B cell (primary cell): ENCODE measurements at regions not wholly inside any gene's neighbourhood (a gene's known extent, or its start where the extent isn't known, plus 50 kb on each side); places are given as distances from the start of the nearest gene placed in this dataset.

Source experiments
- ATAC-seq: fragments of 200-7000 bp; cut with Tn5 transposase; one replicate; pipeline ENCODE4 v1.10.0; 2021; ENCODE audit warnings: low read depth, mild to moderate bottlenecking, moderate number of reproducible peaks, moderate library complexity
- CTCF ChIA-PET: fragments of 350-600 bp; sonication (Branson Sonifier 250); formaldehyde crosslinking; loops from one replicate; lab custom pipeline; 2021; ENCODE audit warnings: antibody characterized with exemption, inconsistent platforms; lab: Charles Lee
- POLR2A ChIA-PET: fragments of 350-600 bp; sonication (Branson Sonifier 250); formaldehyde crosslinking; loops from one replicate; lab custom pipeline; 2021; ENCODE audit warnings: antibody characterized with exemption; lab: Charles Lee
- DNase-seq: peaks from one replicate; pipeline ENCODE4 v3.0.0; 2013
- H2AFZ ChIP-seq: 2 replicates; pipeline ENCODE4 v1.6.1; 2012; ENCODE audit warnings: mild to moderate bottlenecking, low read depth, low read length; ENCODE audit not compliant: insufficient read depth, poor library complexity, severe bottlenecking
- H3K27ac ChIP-seq, 2 donors: 1 replicate in 1 of 2; 2 replicates in 1 of 2; pipeline ENCODE4 v1.5.1; 2012 to 2013; ENCODE audit warnings: low read length in 2 of 2, mild to moderate bottlenecking in 2 of 2, moderate library complexity in 1 of 2
- H3K27me3 ChIP-seq, 4 experiments: fragments of 200-600 bp in 1 of 4; sonication (generic) in 1 of 4; replicated peaks in 1 of 4; 1 replicate in 2 of 4; 2 replicates in 2 of 4; pipeline versions ENCODE4 v1.6.1 to v1.7.0; 2013 to 2016; ENCODE audit warnings: low read length in 3 of 4, mild to moderate bottlenecking in 2 of 4, mixed read lengths in 1 of 4, moderate library complexity in 1 of 4; ENCODE audit not compliant: insufficient read depth in 4 of 4, control insufficient read depth in 3 of 4; ENCODE audit errors: control extremely low read depth in 1 of 4
- H3K36me3 ChIP-seq, 2 experiments: replicated peaks in 1 of 2; 1 replicate in 1 of 2; 2 replicates in 1 of 2; pipeline versions ENCODE4 v1.6.1 to v1.7.1; 2013; ENCODE audit warnings: low read length in 1 of 2; ENCODE audit not compliant: insufficient read depth in 2 of 2, control insufficient read depth in 1 of 2; ENCODE audit errors: control extremely low read depth in 1 of 2, extremely low read depth in 1 of 2
- H3K4me1 ChIP-seq, 2 donors: fragments of 200-600 bp in 1 of 2; sonication (generic) in 1 of 2; 1 replicate in 1 of 2; 2 replicates in 1 of 2; pipeline versions ENCODE4 v1.5.1 to v1.6.1; 2013 to 2017; ENCODE audit warnings: low read length in 2 of 2; ENCODE audit not compliant: control insufficient read depth in 2 of 2, insufficient read depth in 2 of 2
- H3K4me2 ChIP-seq: replicated peaks from 2 replicates; pipeline ENCODE3; 2012; ENCODE audit warnings: mild to moderate bottlenecking, low read depth, low read length; ENCODE audit not compliant: poor library complexity, severe bottlenecking
- H3K4me3 ChIP-seq, 5 experiments: fragments of 200-600 bp in 1 of 5; sonication (generic) in 1 of 5; 1 replicate in 3 of 5; 2 replicates in 2 of 5; pipeline versions ENCODE4 v1.5.1 to v1.7.0; 2011 to 2016; ENCODE audit warnings: low read length in 4 of 5, mild to moderate bottlenecking in 4 of 5, low read depth in 2 of 5, control low read depth in 1 of 5, moderate library complexity in 1 of 5; ENCODE audit not compliant: insufficient read depth in 1 of 5; ENCODE audit errors: control extremely low read depth in 1 of 5, extremely low read depth in 1 of 5
- H3K79me2 ChIP-seq: fragments of 200-600 bp; sonication (generic); one replicate; pipeline ENCODE4 v1.6.0; 2016; ENCODE audit warnings: low read length; ENCODE audit not compliant: control insufficient read depth, insufficient read depth
- H3K9ac ChIP-seq: fragments of 200-600 bp; sonication (generic); 2 replicates; pipeline ENCODE4 v1.6.1; 2017; ENCODE audit warnings: mild to moderate bottlenecking, low read length, moderate library complexity
- H3K9me3 ChIP-seq, 3 donors: one replicate each; pipeline versions ENCODE4 v1.6.1 to v1.7.1; 2013; ENCODE audit warnings: low read length in 2 of 3; ENCODE audit not compliant: control insufficient read depth in 2 of 3, insufficient read depth in 1 of 3; ENCODE audit errors: control extremely low read depth in 1 of 3
- H4K20me1 ChIP-seq: 2 replicates; pipeline ENCODE4 v1.6.0; 2012; ENCODE audit warnings: mild to moderate bottlenecking, low read length; ENCODE audit not compliant: insufficient read depth, control insufficient read depth, poor library complexity, severe bottlenecking
- H3K27ac Mint-ChIP-seq: one replicate; pipeline ENCODE4 v1.8.0; 2021; ENCODE audit warnings: mixed read lengths
- H3K27me3 Mint-ChIP-seq: one replicate; pipeline ENCODE4 v1.8.0; 2021; ENCODE audit warnings: mixed read lengths
- H3K4me1 Mint-ChIP-seq: one replicate; pipeline ENCODE4 v1.8.0; 2021; ENCODE audit warnings: mixed read lengths
- H3K4me3 Mint-ChIP-seq: one replicate; pipeline ENCODE4 v1.8.0; 2021; ENCODE audit warnings: mixed read lengths
- H3K9me3 Mint-ChIP-seq: one replicate; pipeline ENCODE4 v1.8.0; 2022; ENCODE audit warnings: mixed read lengths; ENCODE audit not compliant: insufficient read depth
- EZH2 ChIP-seq: IDR thresholded peaks from 2 replicates; pipeline ENCODE4 v1.6.1; 2012; ENCODE audit warnings: borderline replicate concordance, low read depth, mild to moderate bottlenecking, moderate library complexity, low read length; ENCODE audit not compliant: insufficient read depth, poor library complexity, severe bottlenecking
- WGBS: methylation state at CpG from one replicate; pipeline ENCODE4 v1.1.5; 2013; ENCODE audit warnings: missing lambda C conversion rate; ENCODE audit not compliant: insufficient coverage; 5-methylcytosine and 5-hydroxymethylcytosine counted together
- intact Hi-C: fragments of 100-400 bp; cut with micrococcal nuclease; formaldehyde crosslinking; loops from one replicate; pipeline ENCODE4 v1.10.0; 2022
- TF ChIP-seq, protein P1 (sequence below): fragments of 200-600 bp; IDR thresholded peaks from one replicate; pipeline ENCODE4 v1.8.0; 2022; ENCODE audit warnings: antibody characterized with exemption, mild to moderate bottlenecking

- ChIA-PET CTCF (no interaction called here), POLR2A (no interaction called here)
- Histone ChIP-seq H3K4me2 (no peak overlapping the region), H3K9me3 (no peaks in the 10 kb centered on the region), H3K27me3 (no peaks in the 10 kb centered on the region), H3K4me3 (no peak overlapping the region), H4K20me1 (no peaks in the 10 kb centered on the region), H3K4me1 (no peaks in the 10 kb centered on the region), H2AFZ (no peak overlapping the region), H3K9ac (no peak overlapping the region), H3K36me3 (no peaks in the 10 kb centered on the region), H3K79me2 (no peaks in the 10 kb centered on the region), H3K27ac (no peak overlapping the region)
- no peaks in the 10 kb centered on the region for H3K27me3 Mint-ChIP-seq
- no peak overlapping the region for H3K27ac Mint-ChIP-seq
- no peak overlapping the region for H3K4me3 Mint-ChIP-seq
- 76% methylated on average over 3 of the region's 4 CpGs for WGBS
- DNase-seq, result no peak
- intact Hi-C loops, result no loop called here
- no peaks in the 10 kb centered on the region for H3K4me1 Mint-ChIP-seq
- H3K9me3 Mint-ChIP-seq, result no peaks in the 10 kb centered on the region
- TF ChIP-seq EZH2, result no peak
- no peak for ATAC-seq
Measured at GRCh38 chr3:81388191-81388590, 373.3 kb downstream of the GBE1 start.

DNA sequence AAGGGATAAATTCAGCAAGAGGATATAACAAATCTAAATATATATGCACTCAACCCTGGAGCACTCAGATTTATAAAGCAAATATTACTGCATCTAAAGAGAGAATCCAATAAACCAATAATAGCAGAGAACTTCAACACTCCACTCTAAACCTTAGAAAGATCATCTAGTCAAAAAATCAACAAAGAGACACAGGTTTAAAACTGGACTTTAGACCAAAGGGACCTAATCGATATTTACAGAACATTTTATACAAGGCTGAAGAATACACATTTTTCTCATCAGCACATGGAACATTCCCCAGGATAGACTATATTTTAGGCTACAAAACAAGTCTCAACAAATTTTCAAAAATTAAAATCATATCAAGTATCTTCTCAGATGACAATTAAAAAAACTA lies 379.0 kb downstream of the GBE1 start:
- H4K20me1 ChIP-seq, result no peaks in the 10 kb centered on the region
- POLR2A ChIA-PET, result no interaction called here
- no peak overlapping the region for H3K4me2 ChIP-seq
- H3K27me3 Mint-ChIP-seq, result no peaks in the 10 kb centered on the region
- CTCF ChIA-PET, result no interaction called here
- ATAC-seq (no peak), DNase-seq (no peak)
- no peaks in the 10 kb centered on the region for H3K4me1 Mint-ChIP-seq
- peaks cover 0 to 10% (median 0%) of the 10 kb centered on the region in 3 donors for H3K9me3 ChIP-seq
- H3K9ac ChIP-seq, result no peak overlapping the region
- no peak overlapping the region for H2AFZ ChIP-seq
- H3K9me3 Mint-ChIP-seq, result peaks cover 1% of the 10 kb centered on the region
- 100% methylated on average over 1 of the region's 1 CpG for WGBS
- no peak overlapping the region for H3K27ac ChIP-seq
- H3K36me3 ChIP-seq, result no peaks in the 10 kb centered on the region
- no peaks in the 10 kb centered on the region for H3K4me1 ChIP-seq
- H3K27ac Mint-ChIP-seq, result no peak overlapping the region
- no peaks in the 10 kb centered on the region for H3K27me3 ChIP-seq
- intact Hi-C loops, result no loop called here
- TF ChIP-seq, protein P1, sequence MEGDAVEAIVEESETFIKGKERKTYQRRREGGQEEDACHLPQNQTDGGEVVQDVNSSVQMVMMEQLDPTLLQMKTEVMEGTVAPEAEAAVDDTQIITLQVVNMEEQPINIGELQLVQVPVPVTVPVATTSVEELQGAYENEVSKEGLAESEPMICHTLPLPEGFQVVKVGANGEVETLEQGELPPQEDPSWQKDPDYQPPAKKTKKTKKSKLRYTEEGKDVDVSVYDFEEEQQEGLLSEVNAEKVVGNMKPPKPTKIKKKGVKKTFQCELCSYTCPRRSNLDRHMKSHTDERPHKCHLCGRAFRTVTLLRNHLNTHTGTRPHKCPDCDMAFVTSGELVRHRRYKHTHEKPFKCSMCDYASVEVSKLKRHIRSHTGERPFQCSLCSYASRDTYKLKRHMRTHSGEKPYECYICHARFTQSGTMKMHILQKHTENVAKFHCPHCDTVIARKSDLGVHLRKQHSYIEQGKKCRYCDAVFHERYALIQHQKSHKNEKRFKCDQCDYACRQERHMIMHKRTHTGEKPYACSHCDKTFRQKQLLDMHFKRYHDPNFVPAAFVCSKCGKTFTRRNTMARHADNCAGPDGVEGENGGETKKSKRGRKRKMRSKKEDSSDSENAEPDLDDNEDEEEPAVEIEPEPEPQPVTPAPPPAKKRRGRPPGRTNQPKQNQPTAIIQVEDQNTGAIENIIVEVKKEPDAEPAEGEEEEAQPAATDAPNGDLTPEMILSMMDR, result no peak
- no peak for TF ChIP-seq EZH2
- no peak overlapping the region for H3K4me3 ChIP-seq
- no peak overlapping the region for H3K4me3 Mint-ChIP-seq
- H3K79me2 ChIP-seq, result no peaks in the 10 kb centered on the region
